ENCODE measurements at regions not wholly inside any gene's neighbourhood (a gene's known extent, or its start where the extent isn't known, plus 50 kb on each side); places are given as distances from the start of the nearest gene placed in this dataset.

DNA sequence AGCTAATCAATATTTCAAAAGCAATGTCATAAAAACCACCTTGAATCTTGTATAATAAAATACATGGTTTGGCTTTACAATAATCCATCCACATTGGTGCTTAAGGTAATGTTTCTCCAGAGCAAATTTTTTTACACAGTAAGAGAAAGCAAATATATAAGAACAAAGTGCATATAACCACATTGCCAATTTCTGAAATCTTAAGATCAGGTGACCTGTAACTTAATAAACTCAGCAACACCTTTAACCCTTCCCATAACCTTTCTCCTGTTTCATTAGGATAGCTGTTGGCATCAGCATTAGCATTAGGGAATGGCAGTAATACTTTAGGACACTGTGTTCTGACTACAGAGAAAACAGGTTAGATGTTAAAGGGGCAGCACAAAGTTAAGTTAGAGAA is 155.9 kb upstream of the SEMA3D start:
- H3K27ac ChIP-seq (replicated peaks), result no peak overlapping the region
- no peak overlapping the region for H3K4me3 ChIP-seq (replicated peaks; ENCODE audit: insufficient read depth, low read length)
- TF ChIP-seq POLR2AphosphoS5 (IDR thresholded peaks at IDR 0.05; ENCODE audit: low read depth) (no peak), GABPA (IDR thresholded peaks at IDR 0.05; ENCODE audit: low read depth) (no peak), SPI1 (IDR thresholded peaks at IDR 0.05; ENCODE audit: borderline replicate concordance, low read depth) (no peak)
- TF ChIP-seq, protein P1, sequence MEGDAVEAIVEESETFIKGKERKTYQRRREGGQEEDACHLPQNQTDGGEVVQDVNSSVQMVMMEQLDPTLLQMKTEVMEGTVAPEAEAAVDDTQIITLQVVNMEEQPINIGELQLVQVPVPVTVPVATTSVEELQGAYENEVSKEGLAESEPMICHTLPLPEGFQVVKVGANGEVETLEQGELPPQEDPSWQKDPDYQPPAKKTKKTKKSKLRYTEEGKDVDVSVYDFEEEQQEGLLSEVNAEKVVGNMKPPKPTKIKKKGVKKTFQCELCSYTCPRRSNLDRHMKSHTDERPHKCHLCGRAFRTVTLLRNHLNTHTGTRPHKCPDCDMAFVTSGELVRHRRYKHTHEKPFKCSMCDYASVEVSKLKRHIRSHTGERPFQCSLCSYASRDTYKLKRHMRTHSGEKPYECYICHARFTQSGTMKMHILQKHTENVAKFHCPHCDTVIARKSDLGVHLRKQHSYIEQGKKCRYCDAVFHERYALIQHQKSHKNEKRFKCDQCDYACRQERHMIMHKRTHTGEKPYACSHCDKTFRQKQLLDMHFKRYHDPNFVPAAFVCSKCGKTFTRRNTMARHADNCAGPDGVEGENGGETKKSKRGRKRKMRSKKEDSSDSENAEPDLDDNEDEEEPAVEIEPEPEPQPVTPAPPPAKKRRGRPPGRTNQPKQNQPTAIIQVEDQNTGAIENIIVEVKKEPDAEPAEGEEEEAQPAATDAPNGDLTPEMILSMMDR (IDR thresholded peaks at IDR 0.05; ENCODE audit: insufficient read depth, low read length), result no peak
- TF ChIP-seq, protein P2, sequence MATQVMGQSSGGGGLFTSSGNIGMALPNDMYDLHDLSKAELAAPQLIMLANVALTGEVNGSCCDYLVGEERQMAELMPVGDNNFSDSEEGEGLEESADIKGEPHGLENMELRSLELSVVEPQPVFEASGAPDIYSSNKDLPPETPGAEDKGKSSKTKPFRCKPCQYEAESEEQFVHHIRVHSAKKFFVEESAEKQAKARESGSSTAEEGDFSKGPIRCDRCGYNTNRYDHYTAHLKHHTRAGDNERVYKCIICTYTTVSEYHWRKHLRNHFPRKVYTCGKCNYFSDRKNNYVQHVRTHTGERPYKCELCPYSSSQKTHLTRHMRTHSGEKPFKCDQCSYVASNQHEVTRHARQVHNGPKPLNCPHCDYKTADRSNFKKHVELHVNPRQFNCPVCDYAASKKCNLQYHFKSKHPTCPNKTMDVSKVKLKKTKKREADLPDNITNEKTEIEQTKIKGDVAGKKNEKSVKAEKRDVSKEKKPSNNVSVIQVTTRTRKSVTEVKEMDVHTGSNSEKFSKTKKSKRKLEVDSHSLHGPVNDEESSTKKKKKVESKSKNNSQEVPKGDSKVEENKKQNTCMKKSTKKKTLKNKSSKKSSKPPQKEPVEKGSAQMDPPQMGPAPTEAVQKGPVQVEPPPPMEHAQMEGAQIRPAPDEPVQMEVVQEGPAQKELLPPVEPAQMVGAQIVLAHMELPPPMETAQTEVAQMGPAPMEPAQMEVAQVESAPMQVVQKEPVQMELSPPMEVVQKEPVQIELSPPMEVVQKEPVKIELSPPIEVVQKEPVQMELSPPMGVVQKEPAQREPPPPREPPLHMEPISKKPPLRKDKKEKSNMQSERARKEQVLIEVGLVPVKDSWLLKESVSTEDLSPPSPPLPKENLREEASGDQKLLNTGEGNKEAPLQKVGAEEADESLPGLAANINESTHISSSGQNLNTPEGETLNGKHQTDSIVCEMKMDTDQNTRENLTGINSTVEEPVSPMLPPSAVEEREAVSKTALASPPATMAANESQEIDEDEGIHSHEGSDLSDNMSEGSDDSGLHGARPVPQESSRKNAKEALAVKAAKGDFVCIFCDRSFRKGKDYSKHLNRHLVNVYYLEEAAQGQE (IDR thresholded peaks at IDR 0.05; ENCODE audit: insufficient replicate concordance, low read depth), result no peak
- no peak for DNase-seq (ENCODE audit: low read depth in 1 of 2, low spot score in 1 of 2)
- H3K27me3 ChIP-seq (ENCODE audit: insufficient read depth, poor library complexity, severe bottlenecking), result no peaks in the 10 kb centered on the region

DNA sequence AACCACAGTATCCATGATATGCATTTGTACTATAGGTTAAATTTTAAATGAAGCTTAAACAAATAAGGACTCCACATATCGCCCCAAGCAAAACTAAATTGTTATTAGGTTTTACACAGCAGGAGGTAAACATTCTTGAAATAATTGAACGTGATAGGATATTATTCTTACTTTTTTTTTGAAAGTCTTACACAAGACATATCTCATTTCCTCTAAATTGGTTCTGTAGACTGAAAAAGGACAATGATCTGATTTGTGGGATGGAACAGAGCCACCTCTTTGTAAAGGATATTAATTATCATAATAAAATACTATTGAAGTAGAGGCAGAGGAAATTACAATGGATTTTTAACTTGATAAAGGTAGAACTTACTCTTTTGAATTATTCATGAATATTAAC is 155.1 kb upstream of the SEMA3D start:
- TF ChIP-seq GABPA (IDR thresholded peaks at IDR 0.05; ENCODE audit: low read depth), result no peak
- TF ChIP-seq SPI1 (IDR thresholded peaks at IDR 0.05; ENCODE audit: borderline replicate concordance, low read depth), result no peak
- TF ChIP-seq, protein P1 (IDR thresholded peaks at IDR 0.05; ENCODE audit: insufficient read depth, low read length), result no peak
- TF ChIP-seq, protein P2 (IDR thresholded peaks at IDR 0.05; ENCODE audit: insufficient replicate concordance, low read depth), result no peak
- no peak for TF ChIP-seq POLR2AphosphoS5 (IDR thresholded peaks at IDR 0.05; ENCODE audit: low read depth)
- no peak overlapping the region for H3K27ac ChIP-seq (replicated peaks)
- no peaks in the 10 kb centered on the region for H3K27me3 ChIP-seq (ENCODE audit: insufficient read depth, poor library complexity, severe bottlenecking)
- no peak overlapping the region for H3K4me3 ChIP-seq (replicated peaks; ENCODE audit: insufficient read depth, low read length)
- DNase-seq (ENCODE audit: low read depth in 1 of 2, low spot score in 1 of 2), result no peak

DNA sequence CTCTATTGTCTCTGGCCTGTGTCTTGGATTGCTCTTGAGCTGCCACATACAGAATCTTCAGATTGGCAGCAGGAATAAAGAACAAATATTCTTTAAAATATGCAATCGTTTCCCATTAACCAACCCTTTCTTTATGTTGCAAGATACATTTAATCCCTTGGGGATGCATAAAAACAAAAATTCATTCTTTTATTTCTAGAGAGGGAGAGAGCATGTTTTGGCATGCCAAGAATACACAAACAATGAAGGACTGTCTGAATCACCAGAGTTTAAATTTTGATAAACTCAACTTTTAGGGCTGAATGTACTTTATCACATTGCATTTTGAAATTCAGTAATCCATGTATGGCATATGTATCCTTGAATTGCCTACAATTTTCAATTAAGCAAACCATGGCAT is 154.3 kb upstream of the SEMA3D start:
- no peak for DNase-seq (ENCODE audit: low read depth in 1 of 2, low spot score in 1 of 2)
- no peak overlapping the region for H3K4me3 ChIP-seq (replicated peaks; ENCODE audit: insufficient read depth, low read length)
- TF ChIP-seq GABPA (IDR thresholded peaks at IDR 0.05; ENCODE audit: low read depth) (no peak), SPI1 (IDR thresholded peaks at IDR 0.05; ENCODE audit: borderline replicate concordance, low read depth) (no peak), POLR2AphosphoS5 (IDR thresholded peaks at IDR 0.05; ENCODE audit: low read depth) (no peak)
- TF ChIP-seq, protein P1 (IDR thresholded peaks at IDR 0.05; ENCODE audit: insufficient read depth, low read length), result no peak
- TF ChIP-seq, protein P2 (IDR thresholded peaks at IDR 0.05; ENCODE audit: insufficient replicate concordance, low read depth), result no peak

More for the DNA sequence above, 154.3 kb upstream of the SEMA3D start:
- H3K27me3 ChIP-seq (ENCODE audit: insufficient read depth, poor library complexity, severe bottlenecking), result no peaks in the 10 kb centered on the region
- no peak overlapping the region for H3K27ac ChIP-seq (replicated peaks)

Measured in HL-60 (cell line).